GM21737 (cell line): ENCODE measurements at regions not wholly inside any gene's neighbourhood (a gene's known extent, or its start where the extent isn't known, plus 50 kb on each side); places are given as distances from the start of the nearest gene placed in this dataset.
"Not testable (repeated sequence)": the region's sequence is repeated elsewhere in the genome, so short reads cannot be mapped to it uniquely, and the experiment has no call there.

ENCODE experiments used
- ATAC-seq: cut with Tn5 transposase; IDR thresholded peaks from one replicate; pipeline ENCODE4 v1.9.1; 2021; ENCODE audit warnings: mild to moderate bottlenecking, moderate library complexity; ENCODE audit not compliant: unreplicated experiment

GRCh38 chr3:17812328-17812727 is 69.9 kb upstream of the TBC1D5 start:
- not testable (repeated sequence) for ATAC-seq

GRCh38 chr3:17811646-17812045 is 69.2 kb upstream of the TBC1D5 start:
- no peak for ATAC-seq

DNA sequence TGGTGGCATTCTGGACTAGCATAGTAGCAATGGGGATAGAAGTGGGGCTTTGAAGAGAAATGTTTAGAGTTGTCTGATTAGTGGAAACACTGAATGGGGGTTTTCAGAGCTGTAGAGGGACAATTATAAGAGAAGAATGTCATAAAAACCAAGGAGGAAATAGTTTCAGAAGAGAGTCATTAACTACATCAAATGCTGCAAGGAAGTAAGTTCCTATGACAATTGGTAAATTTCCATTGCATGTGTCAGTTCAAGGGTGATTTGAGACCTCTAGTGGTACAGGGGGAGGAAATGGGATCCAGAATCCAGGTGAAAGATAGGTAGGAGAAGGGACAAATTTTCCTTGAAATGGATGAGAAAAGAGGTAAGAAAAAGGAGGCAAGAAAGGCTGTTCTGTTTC is 68.3 kb upstream of the TBC1D5 start:
- no peak for ATAC-seq

DNA sequence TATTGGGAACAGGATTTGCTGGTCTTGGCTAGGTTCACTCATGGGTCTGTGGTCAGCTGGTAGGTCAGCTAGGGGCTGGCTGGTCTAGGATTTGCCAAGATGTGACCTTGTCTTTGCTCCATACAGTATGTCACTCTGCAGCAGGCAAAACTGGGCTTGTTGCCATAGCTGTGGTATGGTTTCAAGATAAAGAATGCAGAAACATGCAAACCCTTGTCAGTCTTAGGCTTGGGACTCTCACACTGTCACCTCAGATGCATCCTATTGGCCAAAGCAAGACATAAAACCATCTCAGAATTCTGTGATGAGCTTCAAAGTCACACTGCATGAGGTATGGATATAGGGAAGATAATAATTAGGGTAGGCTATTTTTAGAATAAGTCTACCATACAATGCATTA is 66.6 kb upstream of the TBC1D5 start:
- no peak for ATAC-seq

DNA sequence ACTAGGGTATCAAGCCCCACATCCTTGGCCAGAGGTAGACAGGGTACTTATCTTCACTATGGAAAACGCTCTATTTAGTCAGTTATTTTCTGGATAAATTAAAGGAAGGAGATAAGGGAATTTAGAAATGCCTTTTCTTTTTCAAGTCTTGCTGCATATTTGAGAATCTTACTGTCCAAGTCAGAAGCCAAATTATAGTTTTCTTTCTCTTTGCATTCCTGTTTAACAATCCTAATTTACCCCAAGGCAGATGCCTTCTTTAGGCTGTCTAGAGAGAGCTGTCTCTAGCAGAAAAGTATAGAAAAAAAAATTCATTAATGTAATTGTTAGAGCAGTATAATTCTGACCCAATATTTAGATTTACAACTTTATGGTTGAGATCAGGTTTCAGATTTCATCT is 64.4 kb upstream of the TBC1D5 start:
- no peak for ATAC-seq

GRCh38 chr3:17806201-17806600 is 63.8 kb upstream of the TBC1D5 start:
- ATAC-seq: no peak

DNA sequence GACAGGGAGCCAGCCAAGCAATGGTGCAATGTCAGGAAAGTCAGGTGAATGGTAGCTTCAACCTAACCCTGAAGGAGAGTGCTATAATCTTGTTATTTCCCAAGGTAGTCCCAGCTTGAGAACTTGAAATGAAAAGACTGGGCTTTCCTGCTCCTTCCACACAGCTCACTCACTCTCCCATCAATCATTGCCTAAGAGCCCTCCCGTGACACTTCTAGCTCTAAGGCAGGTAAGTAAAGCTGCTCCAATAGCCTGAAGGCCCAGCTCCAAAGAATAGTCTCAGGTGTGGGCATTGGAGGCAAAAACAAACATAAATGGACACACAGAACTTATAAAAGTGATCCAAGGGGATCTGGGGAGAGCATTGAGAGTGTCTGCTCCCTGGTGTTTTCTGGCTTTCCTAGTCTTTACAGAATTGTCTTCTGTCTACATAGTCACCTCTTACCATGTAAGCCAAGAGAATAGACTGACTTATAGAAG is 63.1 kb upstream of the TBC1D5 start:
- no peak for ATAC-seq

GRCh38 chr3:17802950-17803349 is 60.5 kb upstream of the TBC1D5 start:
- ATAC-seq: no peak

GRCh38 chr3:17801131-17801530 is 58.7 kb upstream of the TBC1D5 start:
- ATAC-seq: no peak

DNA sequence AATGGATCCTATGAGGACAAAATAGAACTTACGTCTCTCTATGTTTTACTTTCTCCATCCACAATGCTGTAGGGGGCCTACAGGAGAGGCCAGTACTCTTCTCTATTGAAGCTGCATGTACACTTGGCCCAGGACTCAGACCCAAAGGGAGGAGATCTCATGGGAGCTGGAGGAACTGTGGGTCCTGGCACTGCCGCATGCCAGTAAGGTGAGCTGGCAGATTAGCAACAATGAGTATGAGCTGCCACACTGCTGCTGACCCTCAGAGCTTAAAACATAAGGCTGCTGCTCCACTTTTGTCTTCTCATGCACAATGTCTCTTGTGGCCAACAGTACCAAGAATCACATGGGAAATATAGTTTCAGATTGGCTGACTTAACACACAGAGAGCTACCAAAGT is 57.8 kb upstream of the TBC1D5 start:
- ATAC-seq: no peak

DNA sequence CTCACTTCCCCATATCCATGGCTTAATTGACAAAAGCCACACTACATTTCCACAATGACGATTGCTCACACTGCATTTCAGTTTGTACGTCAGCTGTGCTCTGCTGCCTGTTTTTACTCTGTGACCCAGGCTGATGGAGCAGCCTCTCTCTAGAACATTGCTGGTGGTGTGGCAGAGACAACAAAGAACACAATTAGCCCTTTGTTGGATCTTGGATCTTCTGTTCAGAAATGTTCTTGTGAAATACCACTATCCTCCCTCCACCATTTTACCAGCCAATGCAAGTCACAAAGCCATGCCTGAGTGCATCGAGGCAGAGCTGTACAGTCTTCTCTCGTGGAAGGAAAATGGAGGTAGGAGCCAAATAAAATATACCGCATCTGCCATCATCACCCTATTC is 56.9 kb upstream of the TBC1D5 start:
- no peak for ATAC-seq

DNA sequence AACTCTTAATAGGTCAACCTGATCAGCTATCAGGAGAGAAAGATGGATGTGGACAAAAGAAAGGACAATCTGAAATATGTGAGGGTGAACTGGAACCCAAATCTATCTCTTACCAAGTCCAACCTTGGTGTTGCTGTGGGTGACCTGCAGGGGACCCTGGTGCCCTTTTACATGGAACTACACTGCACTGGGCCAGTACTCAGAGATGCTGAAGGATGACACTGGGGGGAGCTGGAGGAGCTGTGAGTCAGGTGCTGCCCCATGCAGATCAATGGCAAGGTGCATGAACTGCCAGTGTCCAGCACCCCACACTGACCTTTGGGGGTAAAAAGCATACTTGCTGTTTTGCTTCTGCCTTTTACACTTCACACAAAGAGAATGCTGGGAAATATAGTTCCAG is 55.6 kb upstream of the TBC1D5 start:
- ATAC-seq: no peak

DNA sequence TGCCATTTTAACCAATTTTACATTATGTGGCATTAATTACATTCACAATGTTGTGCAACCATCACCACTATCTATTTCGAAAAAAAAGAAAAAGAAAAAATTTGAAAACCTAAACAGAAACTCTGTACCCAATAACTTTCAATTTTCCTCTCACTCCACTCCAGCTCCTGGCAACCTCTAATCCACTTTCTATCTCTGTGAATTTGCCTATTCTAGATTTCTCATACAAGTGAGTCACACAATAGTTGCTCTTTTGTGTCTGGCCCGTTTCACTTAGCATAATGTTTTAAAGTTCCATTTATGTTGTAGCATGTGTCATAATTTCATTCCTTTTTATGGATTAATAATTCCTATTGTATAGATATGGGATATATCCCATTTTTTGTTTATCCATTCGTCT is 53.3 kb upstream of the TBC1D5 start:
- no peak for ATAC-seq

GRCh38 chr3:17795280-17795679 is 52.8 kb upstream of the TBC1D5 start:
- no peak for ATAC-seq

DNA sequence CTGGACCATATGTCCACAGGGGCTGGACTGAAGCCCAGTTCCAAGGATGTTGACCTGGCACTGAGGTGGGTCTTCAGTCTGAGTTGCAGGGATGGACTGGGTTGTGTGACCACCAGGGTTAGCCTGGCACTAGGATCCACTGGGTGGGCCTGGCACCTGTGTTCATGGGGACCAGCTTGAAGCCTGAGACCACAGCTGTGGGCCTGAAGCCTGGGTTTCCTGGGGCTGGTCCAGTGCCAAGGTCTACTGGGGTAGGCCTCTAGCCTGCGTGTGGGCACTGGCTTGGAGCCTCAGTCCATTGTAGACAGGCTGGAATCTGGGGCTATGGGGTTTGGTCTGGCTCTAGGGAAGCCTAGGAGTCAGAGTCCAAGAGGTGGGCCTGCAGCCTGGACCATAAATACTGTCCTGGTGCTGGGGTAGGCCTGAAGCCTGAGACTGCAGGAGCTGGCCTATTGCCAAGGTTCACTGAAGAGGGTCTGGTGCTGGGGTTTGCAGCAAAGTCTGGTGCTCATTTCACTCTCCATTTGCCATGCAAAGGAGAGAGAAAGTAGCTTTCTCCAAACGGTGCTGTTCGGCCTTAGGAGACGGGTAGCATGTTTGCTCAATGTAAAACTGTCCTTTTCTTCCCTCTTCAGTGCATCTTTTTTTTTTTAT is 51.2 kb upstream of the TBC1D5 start:
- ATAC-seq: no peak
